Sigmoid colon (tissue), 6 donors: ENCODE measurements at regions not wholly inside any gene's neighbourhood (a gene's known extent, or its start where the extent isn't known, plus 50 kb on each side); places are given as distances from the start of the nearest gene placed in this dataset.

Experiments
- DNase-seq: peaks from one replicate; pipeline ENCODE4 v3.0.0-alpha.2; 2019
- H3K27ac ChIP-seq, 4 donors: fragments of 200-600 bp; sonication (generic); one replicate each; pipeline ENCODE4 v1.5.1; 2016 to 2019; ENCODE audit warnings: mild to moderate bottlenecking in 1 of 4
- H3K27me3 ChIP-seq, 3 donors: fragments of 200-600 bp; sonication (generic); one replicate each; pipeline ENCODE4 v1.5.1; 2019; ENCODE audit warnings: mild to moderate bottlenecking in 1 of 3
- H3K36me3 ChIP-seq, 4 donors: fragments of 200-600 bp; sonication (generic); one replicate each; pipeline ENCODE4 v1.5.1; 2016 to 2019
- H3K4me1 ChIP-seq, 4 donors: fragments of 200-600 bp; sonication (generic); one replicate each; pipeline ENCODE4 v1.5.1; 2017 to 2019
- H3K4me3 ChIP-seq, 4 donors: fragments of 200-600 bp; sonication (generic); one replicate each; pipeline ENCODE4 v1.5.1; 2017 to 2019; ENCODE audit warnings: mild to moderate bottlenecking in 2 of 4, moderate library complexity in 1 of 4
- H3K9me3 ChIP-seq, 4 donors: fragments of 200-600 bp in 3 of 4; sonication (generic) in 3 of 4; one replicate each; pipeline versions ENCODE4 v1.5.1 to v1.6.1; 2013 to 2019
- EP300 ChIP-seq, 4 donors: sonication (generic); formaldehyde crosslinking; IDR thresholded peaks; one replicate each; pipeline ENCODE4 v1.6.1; 2017; ENCODE audit warnings: antibody characterized with exemption in 4 of 4
- POLR2A ChIP-seq, 2 donors: fragments of 450-650 bp; IDR thresholded peaks; one replicate each; pipeline ENCODE4 v1.6.1; 2016; ENCODE audit warnings: antibody characterized with exemption in 2 of 2, mild to moderate bottlenecking in 2 of 2, moderate library complexity in 2 of 2
- POLR2AphosphoS5 ChIP-seq, 4 donors: sonication (generic); formaldehyde crosslinking; IDR thresholded peaks; one replicate each; pipeline ENCODE4 v1.6.1; 2017; ENCODE audit warnings: antibody characterized with exemption in 4 of 4
- WGBS, 2 donors: extraction: QIAGEN DNeasy Blood & Tissue Kit; methylation state at CpG; one replicate each; pipeline ENCODE4 v1.1.7; 2013; 5-methylcytosine and 5-hydroxymethylcytosine counted together
- intact Hi-C: fragments of 100-400 bp; cut with DNase I; formaldehyde crosslinking; loops from one replicate; pipeline ENCODE4 v1.15.1; 2023
- TF ChIP-seq, protein P1 (sequence below), 4 experiments: fragments of 450-650 bp in 3 of 4; fragments of 200-600 bp in 1 of 4; IDR thresholded peaks; one replicate each; pipeline ENCODE4 v1.5.1; 2016 to 2019; ENCODE audit warnings: antibody characterized with exemption in 4 of 4, mild to moderate bottlenecking in 3 of 4, moderate library complexity in 2 of 4
- donor health status: healthy with polysubstance abuse.
- donor health status: healthy.

- Histone ChIP-seq H3K4me3 (no peak overlapping the region), H3K9me3 (peaks cover 0 to 3% (median 0%) of the 10 kb centered on the region in 4 donors), H3K36me3 (no peaks in the 10 kb centered on the region), H3K4me1 (peaks cover 0 to 5% (median 2%) of the 10 kb centered on the region in 4 donors), H3K27ac (no peak overlapping the region), H3K27me3 (no peaks in the 10 kb centered on the region)
- WGBS, 2 donors: 67 to 79% methylated on average over 1 of the region's 1 CpG
- intact Hi-C loops: no loop called here
- DNase-seq: no peak
- TF ChIP-seq POLR2AphosphoS5 (IDR thresholded peaks at IDR 0.05): no peak
- TF ChIP-seq POLR2A (IDR thresholded peaks at IDR 0.05): no peak
- TF ChIP-seq, protein P1, sequence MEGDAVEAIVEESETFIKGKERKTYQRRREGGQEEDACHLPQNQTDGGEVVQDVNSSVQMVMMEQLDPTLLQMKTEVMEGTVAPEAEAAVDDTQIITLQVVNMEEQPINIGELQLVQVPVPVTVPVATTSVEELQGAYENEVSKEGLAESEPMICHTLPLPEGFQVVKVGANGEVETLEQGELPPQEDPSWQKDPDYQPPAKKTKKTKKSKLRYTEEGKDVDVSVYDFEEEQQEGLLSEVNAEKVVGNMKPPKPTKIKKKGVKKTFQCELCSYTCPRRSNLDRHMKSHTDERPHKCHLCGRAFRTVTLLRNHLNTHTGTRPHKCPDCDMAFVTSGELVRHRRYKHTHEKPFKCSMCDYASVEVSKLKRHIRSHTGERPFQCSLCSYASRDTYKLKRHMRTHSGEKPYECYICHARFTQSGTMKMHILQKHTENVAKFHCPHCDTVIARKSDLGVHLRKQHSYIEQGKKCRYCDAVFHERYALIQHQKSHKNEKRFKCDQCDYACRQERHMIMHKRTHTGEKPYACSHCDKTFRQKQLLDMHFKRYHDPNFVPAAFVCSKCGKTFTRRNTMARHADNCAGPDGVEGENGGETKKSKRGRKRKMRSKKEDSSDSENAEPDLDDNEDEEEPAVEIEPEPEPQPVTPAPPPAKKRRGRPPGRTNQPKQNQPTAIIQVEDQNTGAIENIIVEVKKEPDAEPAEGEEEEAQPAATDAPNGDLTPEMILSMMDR (IDR thresholded peaks at IDR 0.05): no peak
- TF ChIP-seq EP300 (IDR thresholded peaks at IDR 0.05): no peak
These were observed 248.3 kb upstream of the CLEC14A start for GRCh38 chr14:38504175-38504574.

GRCh38 chr14:38502239-38502638, 246.3 kb upstream of the CLEC14A start:
- TF ChIP-seq POLR2AphosphoS5 (IDR thresholded peaks at IDR 0.05): no peak
- TF ChIP-seq EP300 (IDR thresholded peaks at IDR 0.05): no peak
- no peak for TF ChIP-seq POLR2A (IDR thresholded peaks at IDR 0.05)
- TF ChIP-seq, protein P1 (IDR thresholded peaks at IDR 0.05): no peak
- no peaks in the 10 kb centered on the region for H3K36me3 ChIP-seq
- H3K4me1 ChIP-seq: peaks cover 0 to 5% (median 2%) of the 10 kb centered on the region in 4 donors
- intact Hi-C loops: no loop called here
- H3K27ac ChIP-seq: no peak overlapping the region
- H3K4me3 ChIP-seq: no peak overlapping the region
- DNase-seq: no peak
- no peaks in the 10 kb centered on the region for H3K9me3 ChIP-seq
- H3K27me3 ChIP-seq: no peaks in the 10 kb centered on the region
- WGBS, 2 donors: 82 to 85% methylated on average over 2 of the region's 2 CpGs

DNA sequence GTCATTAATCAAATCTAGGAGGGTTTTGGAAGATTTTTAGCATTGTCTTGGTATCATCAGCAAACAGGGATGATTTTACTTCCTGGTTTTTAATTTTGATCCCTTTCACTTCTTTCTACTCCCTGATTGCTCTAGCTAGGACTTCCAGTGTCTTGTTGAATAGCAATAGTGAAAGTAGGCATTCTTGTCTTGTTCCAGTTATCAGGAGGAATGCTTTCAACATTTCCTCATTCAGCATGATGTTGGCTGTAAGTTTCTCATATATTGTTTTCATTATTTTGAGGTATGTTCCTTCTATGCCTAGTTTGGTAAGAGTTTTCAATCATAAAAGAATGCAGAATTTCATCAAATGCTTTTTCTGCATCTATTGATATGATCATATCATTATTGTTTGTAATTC, 244.2 kb upstream of the CLEC14A start:
- H3K4me3 ChIP-seq: no peak overlapping the region
- H3K27ac ChIP-seq: no peak overlapping the region
- DNase-seq: no peak
- H3K4me1 ChIP-seq: no peaks in the 10 kb centered on the region
- intact Hi-C loops: no loop called here
- H3K27me3 ChIP-seq: no peaks in the 10 kb centered on the region
- no peaks in the 10 kb centered on the region for H3K9me3 ChIP-seq
- no peaks in the 10 kb centered on the region for H3K36me3 ChIP-seq
- TF ChIP-seq POLR2AphosphoS5 (IDR thresholded peaks at IDR 0.05): no peak
- TF ChIP-seq EP300 (IDR thresholded peaks at IDR 0.05): no peak
- TF ChIP-seq, protein P1 (IDR thresholded peaks at IDR 0.05): no peak
- TF ChIP-seq POLR2A (IDR thresholded peaks at IDR 0.05): no peak

- no peak overlapping the region for H3K4me3 ChIP-seq
- no peaks in the 10 kb centered on the region for H3K4me1 ChIP-seq
- WGBS, 2 donors: 74 to 75% methylated on average over 1 of the region's 1 CpG
- no peaks in the 10 kb centered on the region for H3K9me3 ChIP-seq
- no peak overlapping the region for H3K27ac ChIP-seq
- intact Hi-C loops: no loop called here
- H3K27me3 ChIP-seq: no peaks in the 10 kb centered on the region
- H3K36me3 ChIP-seq: no peaks in the 10 kb centered on the region
- DNase-seq: no peak
- TF ChIP-seq, protein P1 (IDR thresholded peaks at IDR 0.05): no peak
- no peak for TF ChIP-seq POLR2A (IDR thresholded peaks at IDR 0.05)
- TF ChIP-seq POLR2AphosphoS5 (IDR thresholded peaks at IDR 0.05): no peak
- TF ChIP-seq EP300 (IDR thresholded peaks at IDR 0.05): no peak
These were observed 240.2 kb upstream of the CLEC14A start for GRCh38 chr14:38496092-38496491.

DNA sequence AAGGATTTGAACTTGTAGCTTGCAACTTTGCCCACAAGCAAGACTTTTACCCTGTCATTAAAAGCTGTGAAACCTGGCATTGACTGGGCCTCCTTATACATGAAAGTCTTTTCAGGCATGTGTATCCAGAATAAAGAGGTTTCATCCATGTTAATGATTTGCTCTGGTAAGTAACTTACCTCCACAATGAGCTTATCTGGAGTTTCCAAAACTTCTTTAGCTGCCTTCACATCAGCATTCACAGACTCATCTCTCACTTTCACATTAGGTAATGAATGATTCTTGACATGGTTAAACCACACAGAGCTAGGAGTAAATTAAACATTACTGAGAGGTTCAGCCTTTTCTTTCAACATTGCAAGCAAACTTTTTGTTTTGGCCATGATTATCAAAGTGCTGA, 234.4 kb upstream of the CLEC14A start:
- no peaks in the 10 kb centered on the region for H3K9me3 ChIP-seq
- H3K27ac ChIP-seq: no peak overlapping the region
- TF ChIP-seq EP300 (IDR thresholded peaks at IDR 0.05) (no peak), POLR2AphosphoS5 (IDR thresholded peaks at IDR 0.05) (no peak), POLR2A (IDR thresholded peaks at IDR 0.05) (no peak)
- TF ChIP-seq, protein P1 (IDR thresholded peaks at IDR 0.05): no peak
- intact Hi-C loops: no loop called here
- no peak for DNase-seq
- H3K4me1 ChIP-seq: no peaks in the 10 kb centered on the region
- H3K27me3 ChIP-seq: no peaks in the 10 kb centered on the region
- no peaks in the 10 kb centered on the region for H3K36me3 ChIP-seq
- H3K4me3 ChIP-seq: no peak overlapping the region
